ENCODE measurements at regions not wholly inside any gene's neighbourhood (a gene's known extent, or its start where the extent isn't known, plus 50 kb on each side); places are given as distances from the start of the nearest gene placed in this dataset.
"Not testable (repeated sequence)": the region's sequence is repeated elsewhere in the genome, so short reads cannot be mapped to it uniquely, and the experiment has no call there.

DNA sequence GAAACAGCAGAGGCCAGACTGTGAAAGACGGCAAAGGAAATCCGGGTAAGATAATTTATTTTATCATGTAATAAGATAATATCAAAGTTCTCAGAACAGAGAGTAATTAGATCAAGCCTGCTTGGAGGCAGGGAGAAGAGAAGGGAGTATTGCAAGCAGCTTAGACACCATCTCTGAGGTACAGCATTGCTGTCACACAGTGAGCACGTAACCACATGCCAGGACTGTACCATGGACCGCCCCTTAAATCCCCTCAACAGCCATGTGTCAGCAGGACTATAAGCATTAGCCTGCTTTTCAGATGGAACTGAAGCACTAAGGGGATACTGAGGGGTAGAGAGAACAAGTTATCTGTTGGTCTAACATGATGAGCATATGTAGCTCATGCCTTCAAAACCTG, 141.5 kb downstream of the C6orf118 start:
- no peak for DNase-seq (ENCODE audit: low spot score)

GRCh38 chr6:165167311-165167710, 142.1 kb downstream of the C6orf118 start:
- DNase-seq (ENCODE audit: low spot score): no peak

DNA sequence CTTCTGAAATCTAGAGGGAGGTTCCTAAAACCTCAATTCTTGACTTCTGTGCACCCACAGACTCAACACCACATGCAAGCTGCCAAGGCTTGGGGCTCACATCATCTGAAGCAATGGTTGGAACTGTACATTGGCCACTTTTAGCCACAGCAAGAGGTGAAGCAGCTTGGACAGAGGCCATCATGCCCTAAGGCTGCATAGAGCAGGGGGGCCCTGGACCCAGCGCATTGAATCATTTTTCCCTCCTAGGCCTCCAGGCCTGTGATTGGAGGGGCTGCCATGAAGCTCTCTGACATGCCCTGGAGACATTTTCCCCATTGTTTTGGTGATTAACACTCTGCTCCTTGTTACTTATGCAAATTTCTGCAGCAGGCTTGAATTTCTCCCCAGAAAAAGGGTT, 145.9 kb downstream of the C6orf118 start:
- no peak for DNase-seq (ENCODE audit: low spot score)

GRCh38 chr6:165159460-165159859, 149.9 kb downstream of the C6orf118 start:
- DNase-seq (ENCODE audit: low spot score): no peak

DNA sequence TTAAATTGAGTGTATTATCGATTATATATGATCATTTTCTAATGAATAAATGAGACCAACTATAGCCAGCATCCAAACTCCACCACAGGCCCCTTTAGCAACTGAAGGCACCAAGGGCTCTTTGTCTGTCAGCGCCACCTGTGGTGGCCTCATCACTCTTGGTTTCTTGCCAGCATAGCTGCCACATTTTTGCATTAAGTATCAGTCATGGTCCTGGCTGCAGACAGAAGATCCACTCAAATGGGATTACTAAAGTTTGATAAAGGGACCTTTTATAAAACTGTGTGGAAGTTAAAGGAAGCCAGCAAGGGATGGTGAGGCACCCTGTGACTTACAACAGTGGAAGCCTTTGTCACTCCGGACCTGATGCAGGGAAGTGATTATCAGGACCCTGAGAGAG, 162.9 kb downstream of the C6orf118 start:
- DNase-seq (ENCODE audit: low spot score): no peak

GRCh38 chr6:165135889-165136288, 173.5 kb downstream of the C6orf118 start:
- DNase-seq (ENCODE audit: low spot score): no peak

DNA sequence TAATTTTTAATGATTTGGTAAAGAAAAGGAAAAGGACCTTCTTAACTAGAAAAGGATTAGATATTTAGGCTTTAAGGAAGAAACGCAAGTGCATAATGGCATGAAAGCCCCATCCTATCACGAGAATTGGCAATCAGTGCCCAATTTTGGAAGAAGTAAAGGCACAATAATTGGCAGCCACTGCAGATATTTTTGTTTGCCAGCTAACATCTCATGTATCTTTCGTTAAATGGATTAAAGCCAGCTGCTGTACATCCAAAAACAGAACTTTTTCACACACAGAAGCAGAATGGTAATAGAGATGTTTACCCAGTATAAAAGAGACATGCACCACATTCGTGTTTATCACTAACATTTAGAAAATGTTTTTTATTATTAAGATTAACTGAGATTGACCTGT, 180.3 kb downstream of the C6orf118 start:
- DNase-seq (ENCODE audit: low spot score): no peak

DNA sequence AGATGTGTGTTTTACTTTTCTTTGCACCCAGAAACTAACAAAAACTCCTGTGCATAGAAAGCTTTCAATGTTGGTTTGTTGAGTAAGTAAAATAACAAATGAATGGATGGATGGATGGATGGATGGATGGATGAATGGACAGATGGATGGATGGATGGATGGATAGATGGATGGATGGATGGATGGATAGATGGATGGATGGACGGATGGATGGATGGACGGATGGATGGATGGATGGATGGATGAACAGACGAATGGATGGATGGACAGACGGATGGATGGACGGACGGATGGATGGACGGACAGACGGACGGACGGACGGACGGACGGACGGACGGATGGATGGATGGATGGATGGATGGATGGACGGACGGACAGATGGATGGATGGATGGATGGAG, 181.7 kb downstream of the C6orf118 start:
- not testable (repeated sequence) for DNase-seq (ENCODE audit: low spot score)

GRCh38 chr6:165124681-165125080, 184.7 kb downstream of the C6orf118 start:
- DNase-seq (ENCODE audit: low spot score): not testable (repeated sequence)

DNA sequence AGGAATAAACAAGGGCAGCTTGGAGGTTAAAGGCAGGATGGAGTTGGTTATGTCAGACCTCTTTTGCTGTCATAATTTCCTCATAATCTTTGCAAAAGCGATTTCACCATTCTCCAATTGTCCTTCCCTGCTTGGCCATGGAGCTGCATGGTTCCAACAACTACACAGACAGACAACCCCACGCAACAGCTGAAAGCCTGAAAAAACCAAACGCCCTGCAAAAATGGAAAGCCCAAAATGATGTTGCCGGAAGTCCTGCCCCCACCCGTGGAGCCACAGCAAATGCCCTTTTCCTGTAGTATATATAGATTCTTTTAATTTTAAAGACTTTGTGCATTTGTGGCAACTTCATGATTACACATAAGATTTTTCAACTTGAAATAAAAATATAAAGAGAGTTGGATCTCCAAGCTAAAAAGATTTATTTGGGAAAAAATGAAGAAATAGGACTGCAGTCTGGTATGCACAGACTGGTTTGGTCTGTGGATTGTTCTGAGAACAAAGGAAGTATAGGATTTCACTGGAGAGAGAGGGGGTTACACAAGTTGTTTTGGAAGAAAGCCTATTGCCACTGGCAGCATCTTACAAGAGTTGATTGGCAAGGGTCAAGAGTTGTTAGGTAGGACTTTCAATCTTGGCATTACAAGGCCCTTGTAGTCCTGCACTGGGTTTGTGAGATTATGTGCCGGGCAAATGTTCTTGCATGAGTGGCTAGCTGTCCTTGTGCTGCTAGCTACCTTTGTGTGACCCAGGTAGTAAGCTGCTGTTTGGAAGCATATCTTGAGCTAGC, 190.0 kb downstream of the C6orf118 start:
- DNase-seq (ENCODE audit: low spot score): no peak

DNA sequence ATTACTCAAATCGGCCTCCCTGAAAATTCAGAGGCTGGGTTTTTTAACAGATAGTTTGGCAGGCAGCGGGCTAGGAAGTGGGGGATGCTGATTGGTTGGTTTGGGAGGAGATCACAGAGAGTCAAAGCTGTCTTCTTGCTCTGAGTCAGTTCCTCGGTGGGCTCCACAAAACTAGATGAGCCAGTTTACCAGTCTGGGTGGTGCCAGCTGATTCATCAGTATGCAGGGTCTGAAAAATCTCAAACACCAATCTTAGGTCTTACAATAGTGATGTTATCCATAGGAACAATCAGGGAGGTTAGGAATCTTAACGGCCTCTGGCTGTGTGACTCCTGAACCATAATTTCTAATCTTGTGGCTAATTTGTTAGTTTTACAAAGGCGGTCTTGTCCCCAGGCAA, 190.7 kb downstream of the C6orf118 start:
- DNase-seq (ENCODE audit: low spot score): no peak

DNA sequence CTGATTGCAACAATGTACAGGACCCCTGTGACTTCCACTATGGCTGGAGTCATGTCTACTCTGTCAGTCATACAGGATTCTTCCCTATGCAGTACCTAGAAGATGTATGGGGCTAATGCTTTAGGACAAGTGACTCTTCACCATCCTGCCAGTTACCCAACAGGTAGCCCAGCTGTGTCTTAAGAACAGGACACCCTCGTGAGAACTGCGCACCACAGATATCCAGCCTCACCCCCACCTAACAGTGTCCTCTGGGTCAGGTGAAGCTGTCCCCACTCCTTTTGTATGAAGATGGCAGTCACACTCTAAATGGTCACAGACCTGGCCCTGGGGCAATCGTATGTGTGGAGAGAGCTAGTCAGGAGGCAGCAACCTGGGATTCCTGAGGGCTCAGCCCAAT, 191.6 kb downstream of the C6orf118 start:
- DNase-seq (ENCODE audit: low spot score): no peak

DNA sequence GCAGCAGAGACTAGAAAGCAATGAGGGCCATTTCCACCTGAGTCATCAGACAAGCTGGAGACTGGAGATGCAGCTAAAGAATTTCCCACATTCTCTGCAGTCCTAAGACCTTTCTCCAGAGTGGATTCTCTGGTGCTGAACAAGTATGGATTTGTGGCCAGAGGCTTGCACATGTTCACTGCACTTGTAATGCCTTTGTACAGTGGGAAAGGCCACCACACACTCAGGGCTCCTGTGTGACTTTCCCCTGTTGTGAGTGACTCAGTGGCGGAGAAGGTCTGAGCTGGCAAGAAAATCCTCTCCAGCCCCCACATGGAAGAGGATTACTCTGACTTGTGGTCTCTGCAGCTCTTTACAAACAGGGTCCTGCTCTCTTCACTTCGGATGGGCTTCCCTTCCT, 192.3 kb downstream of the C6orf118 start:
- no peak for DNase-seq (ENCODE audit: low spot score)

- no peak for DNase-seq (ENCODE audit: low spot score)
Observed at GRCh38 chr6:165110860-165111259, 198.5 kb downstream of the C6orf118 start.

DNA sequence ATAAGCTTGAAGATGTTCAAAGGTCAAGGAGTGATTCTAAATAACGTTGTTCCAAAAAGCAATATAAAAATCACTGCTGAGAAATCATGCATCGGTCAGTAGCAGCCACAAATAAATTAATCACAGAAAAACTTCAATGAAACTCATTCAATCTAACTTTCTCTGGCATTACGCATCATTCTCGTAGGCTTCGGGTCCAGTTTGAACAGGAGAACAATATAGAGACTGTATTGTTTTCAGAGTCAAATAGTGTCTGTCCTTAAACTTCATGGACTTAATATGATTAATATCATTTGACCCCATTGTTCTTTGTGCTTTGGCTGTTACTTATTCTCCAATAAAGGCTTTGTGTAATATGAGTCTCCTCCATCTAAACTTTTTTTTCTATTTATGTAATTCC, 200.4 kb downstream of the C6orf118 start:
- DNase-seq (ENCODE audit: low spot score): no peak

DNA sequence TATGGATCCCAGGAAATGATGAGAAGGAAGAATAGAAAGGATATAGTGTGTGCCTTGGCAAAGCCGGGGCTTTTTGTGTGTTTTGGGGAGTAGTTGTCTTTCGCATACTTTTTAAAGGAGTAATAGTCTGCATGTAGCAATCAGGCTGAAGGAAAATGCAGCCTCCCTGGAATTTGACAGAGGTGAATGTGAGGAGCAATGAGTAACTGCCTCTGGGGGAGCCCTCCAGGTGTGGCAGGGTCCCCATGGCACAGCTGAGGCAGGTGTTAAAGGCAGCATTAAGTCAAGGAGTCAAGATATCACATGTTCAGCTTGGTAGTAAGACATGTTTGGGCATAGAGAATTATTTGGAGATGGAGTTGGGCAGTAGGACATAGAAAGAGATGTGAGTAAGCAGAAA, 203.1 kb downstream of the C6orf118 start:
- no peak for DNase-seq (ENCODE audit: low spot score)

DNA sequence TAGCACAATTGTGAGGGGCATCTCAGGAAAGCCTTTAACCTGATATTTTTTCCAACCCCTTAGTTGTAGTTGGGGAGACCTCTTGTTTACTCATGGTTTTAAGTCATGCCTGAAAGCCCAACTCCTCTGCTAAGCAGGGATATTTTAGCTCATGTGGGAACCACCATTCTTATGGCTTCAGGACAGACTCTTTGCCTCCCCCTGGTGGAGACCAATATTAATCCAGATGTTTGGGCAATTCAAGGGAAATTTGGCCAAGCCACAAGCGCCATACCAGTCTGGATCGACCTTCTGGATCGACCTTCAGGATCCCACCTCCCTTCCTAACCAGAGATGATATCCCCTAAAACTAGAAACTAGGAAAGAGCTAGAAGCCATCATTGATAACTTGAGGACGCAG, 211.2 kb downstream of the C6orf118 start:
- DNase-seq (ENCODE audit: low spot score): no peak

DNA sequence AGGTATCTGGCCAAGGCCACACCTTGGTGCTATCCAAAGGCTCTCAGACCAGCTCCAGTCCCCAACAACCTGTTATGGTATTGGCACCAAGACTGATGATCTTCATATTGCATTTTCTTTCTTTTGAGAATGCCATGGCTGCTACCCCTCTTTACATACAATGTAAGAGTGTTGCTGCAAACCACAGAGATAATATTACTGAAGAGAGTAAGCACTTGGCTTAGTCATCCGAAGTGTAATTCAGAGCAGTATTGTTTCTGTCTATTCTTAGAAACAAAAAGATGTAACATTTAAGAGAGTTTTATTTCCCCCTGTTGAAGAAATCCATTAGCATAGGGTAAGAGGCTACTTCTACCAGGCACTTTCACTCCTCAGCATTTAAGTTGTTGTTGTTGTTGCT, 212.5 kb downstream of the C6orf118 start:
- no peak for DNase-seq (ENCODE audit: low spot score)

- DNase-seq (ENCODE audit: low spot score): no peak
Observed at GRCh38 chr6:165096209-165096608, 213.2 kb downstream of the C6orf118 start.

DNA sequence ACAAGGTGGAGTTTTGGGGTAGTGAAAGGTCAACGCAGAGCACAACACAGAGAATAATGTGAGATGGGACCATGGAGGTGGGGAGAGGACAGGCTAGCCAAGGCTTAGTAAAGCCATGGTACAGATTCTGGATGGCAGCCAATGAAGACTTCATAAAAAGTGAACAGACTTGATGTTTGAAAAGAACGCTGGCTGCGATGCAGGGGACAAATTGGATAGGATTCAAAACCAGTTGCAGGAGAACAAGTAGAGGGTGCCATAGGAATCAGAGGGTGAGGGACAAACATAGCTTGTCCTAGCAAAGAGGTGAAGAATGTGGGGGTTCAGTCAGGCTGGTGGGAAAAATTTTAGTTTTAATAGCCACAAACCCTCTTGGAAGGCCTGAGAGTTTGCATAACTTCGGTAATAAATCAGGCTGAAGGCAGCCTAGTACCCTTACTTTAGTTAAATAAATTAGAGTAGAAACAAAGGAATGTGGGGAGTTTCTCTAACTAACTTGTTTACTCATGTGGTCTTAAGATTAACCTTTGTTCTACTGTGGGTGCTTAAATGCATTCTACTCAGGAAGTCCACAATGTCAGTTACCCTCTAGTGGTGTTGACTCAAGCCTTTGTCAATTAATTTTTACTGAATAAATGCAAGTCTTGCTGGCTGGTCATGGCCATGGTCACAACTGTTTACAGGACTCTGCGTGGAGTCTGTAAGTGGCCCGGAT, 216.4 kb downstream of the C6orf118 start:
- no peak for DNase-seq (ENCODE audit: low spot score)

DNA sequence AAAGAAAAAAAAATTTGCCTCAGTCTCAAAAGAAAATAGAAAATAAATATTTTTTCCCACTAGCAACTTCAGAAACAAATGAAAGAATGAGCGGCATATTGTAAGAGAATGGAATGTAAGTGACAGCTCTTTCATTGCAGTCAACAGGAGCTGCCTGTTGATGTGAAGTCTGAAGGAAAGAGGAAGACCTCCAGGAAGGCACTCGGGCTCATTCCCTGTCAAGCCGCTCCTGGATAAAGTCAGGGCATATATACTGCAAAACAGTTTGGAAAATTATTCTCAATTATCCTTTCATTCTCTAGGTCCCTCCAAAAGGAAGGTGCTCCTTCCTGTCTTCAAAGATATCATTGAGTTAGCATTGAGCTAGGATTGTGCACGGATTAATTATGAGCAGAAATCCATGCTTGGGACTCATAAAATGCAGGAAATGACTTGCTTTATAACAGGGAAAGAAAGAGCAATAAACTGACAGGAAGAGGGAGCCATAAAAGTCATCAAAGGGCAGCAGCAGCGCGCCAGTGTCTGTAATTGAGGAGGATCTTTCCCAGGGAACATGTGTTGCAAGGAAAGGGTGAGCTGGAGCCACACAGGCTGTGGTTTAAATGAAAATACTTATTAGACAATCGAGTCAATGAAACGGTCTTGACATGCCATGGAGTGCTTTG, 218.2 kb downstream of the C6orf118 start:
- no peak for DNase-seq (ENCODE audit: low spot score)

DNA sequence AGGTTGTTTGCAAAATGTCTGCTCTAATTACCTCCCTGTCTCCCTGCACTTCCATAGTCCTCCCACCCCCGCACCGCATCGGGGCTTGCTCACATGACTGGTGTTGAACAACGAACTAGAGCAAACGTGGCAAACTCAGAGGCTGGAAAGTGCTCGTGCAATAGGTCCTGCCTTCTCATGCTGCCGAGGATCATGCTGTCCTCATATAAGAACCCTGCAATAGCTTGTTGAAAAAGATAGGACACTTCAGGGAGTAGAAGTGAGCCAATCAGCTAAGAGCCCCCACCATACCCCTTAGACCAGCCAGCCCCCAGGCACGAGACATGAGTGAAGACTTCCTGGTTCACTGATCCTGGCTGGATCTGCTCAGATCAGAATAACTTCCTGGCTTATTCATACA, 219.2 kb downstream of the C6orf118 start:
- no peak for DNase-seq (ENCODE audit: low spot score)

GRCh38 chr6:165086814-165087213, 222.6 kb downstream of the C6orf118 start:
- DNase-seq (ENCODE audit: low spot score): no peak
